Left ventricle myocardium superior (tissue), 1 donor: ENCODE measurements at regions not wholly inside any gene's neighbourhood (a gene's known extent, or its start where the extent isn't known, plus 50 kb on each side); places are given as distances from the start of the nearest gene placed in this dataset.
A peak's percentile ranks its signal among the peaks of the same experiment; 100 is the strongest.

Experiments
- ATAC-seq: fragments of 200-7000 bp; cut with Tn5 transposase; one replicate; pipeline ENCODE4 v1.9.1; 2020; ENCODE audit warnings: mild to moderate bottlenecking, moderate library complexity
- DNase-seq: peaks from one replicate; pipeline ENCODE4 v3.0.0-alpha.2; 2020
- intact Hi-C: fragments of 100-400 bp; cut with micrococcal nuclease; formaldehyde crosslinking; loops from one replicate; pipeline ENCODE4 v1.11.0; 2022
- donor health status: DM: no; HTN: yes; CAD: no; lungs with severe emphysema.

GRCh38 chr13:37945651-37946575, 76.3 kb upstream of the TRPC4 start:
- no peak for DNase-seq
- intact Hi-C loops = no loop called here
- ATAC-seq = no peak

GRCh38 chr13:37944869-37945442, 75.4 kb upstream of the TRPC4 start:
- intact Hi-C loops = no loop called here
- no peak for ATAC-seq
- DNase-seq = no peak

- intact Hi-C loops = no loop called here
- DNase-seq (no peak), ATAC-seq (no peak)
These were observed 74.7 kb upstream of the TRPC4 start for GRCh38 chr13:37944081-37944868.

GRCh38 chr13:37942929-37943328, 73.4 kb upstream of the TRPC4 start:
- DNase-seq (no peak), ATAC-seq (no peak)
- intact Hi-C loops = no loop called here

- DNase-seq (peak; percentile 65), ATAC-seq (peak; percentile 93)
- intact Hi-C loops = no loop called here
These were observed 65.0 kb upstream of the TRPC4 start for GRCh38 chr13:37934339-37935191.

GRCh38 chr13:37929308-37929707, 59.7 kb upstream of the TRPC4 start:
- ATAC-seq = peak; percentile 27
- no peak for DNase-seq
- intact Hi-C loops = no loop called here

- intact Hi-C loops = no loop called here
- no peak for DNase-seq
- no peak for ATAC-seq
These were observed 58.0 kb upstream of the TRPC4 start for GRCh38 chr13:37927561-37927960.

- peak; percentile 84 for ATAC-seq
- intact Hi-C loops = no loop called here
- no peak for DNase-seq
These were observed 56.4 kb upstream of the TRPC4 start for GRCh38 chr13:37925878-37926473.

GRCh38 chr13:37923236-37923635, 53.7 kb upstream of the TRPC4 start:
- ATAC-seq = no peak
- no peak for DNase-seq
- intact Hi-C loops = no loop called here

- ATAC-seq (peak; percentile 64), DNase-seq (no peak)
- intact Hi-C loops = no loop called here
These were observed 49.8 kb upstream of the TRPC4 start for GRCh38 chr13:37919329-37919880.
